PC-3 (cell line): ENCODE measurements at regions not wholly inside any gene's neighbourhood (a gene's known extent, or its start where the extent isn't known, plus 50 kb on each side); places are given as distances from the start of the nearest gene placed in this dataset.

Experiments used
- ATAC-seq: fragments of 200-7000 bp; cut with Tn5 transposase; 2 replicates; pipeline ENCODE4 v1.9.1; 2020; ENCODE audit warnings: mild to moderate bottlenecking, moderate library complexity
- BruUV-seq: library from RNA; stranded (reverse); fragments of 400-500 nt; replicated peaks from 2 replicates; lab custom pipeline; 2021; lab: Mats Ljungman, UMichigan
- CTCF ChIA-PET: fragments of 300-600 bp; sonication (Branson Sonifier 250); formaldehyde crosslinking; loops from one replicate; lab custom pipeline; 2022; ENCODE audit warnings: antibody characterized with exemption; lab: Charles Lee
- POLR2A ChIA-PET: fragments of 300-600 bp; sonication (Branson Sonifier 250); formaldehyde crosslinking; loops from one replicate; lab custom pipeline; 2022; ENCODE audit warnings: antibody characterized with exemption; ENCODE audit not compliant: unreplicated experiment; lab: Charles Lee
- DNase-seq: peaks from one replicate; pipeline ENCODE4 v3.0.0-alpha.2; 2015
- H2AFZ ChIP-seq: fragments of 300-600 bp; sonication (generic); 2 replicates; pipeline ENCODE4 v1.6.0; 2016; ENCODE audit warnings: antibody characterized with exemption, low read length
- H3F3A ChIP-seq: fragments of 300-600 bp; sonication (generic); one replicate; pipeline ENCODE4 v1.6.0; 2017; ENCODE audit warnings: antibody characterized with exemption, low read length, control low read depth, mild to moderate bottlenecking; ENCODE audit not compliant: unreplicated experiment
- H3K27ac ChIP-seq: fragments of 300-600 bp; sonication (generic); 2 replicates; pipeline ENCODE4 v1.5.1; 2016; ENCODE audit warnings: mild to moderate bottlenecking, low read length
- H3K27me3 ChIP-seq: fragments of 300-600 bp; sonication (generic); 2 replicates; pipeline ENCODE4 v1.6.1; 2016; ENCODE audit warnings: low read length, mixed read lengths
- H3K36me3 ChIP-seq: fragments of 300-600 bp; sonication (generic); 2 replicates; pipeline ENCODE4 v1.6.1; 2016; ENCODE audit warnings: low read depth, mixed run types, low read length, mixed read lengths
- H3K4me1 ChIP-seq: fragments of 300-600 bp; sonication (generic); 2 replicates; pipeline ENCODE4 v1.5.1; 2016; ENCODE audit warnings: low read length; ENCODE audit not compliant: insufficient read depth
- H3K4me2 ChIP-seq: fragments of 300-600 bp; sonication (generic); 2 replicates; pipeline ENCODE4 v1.6.0; 2016; ENCODE audit warnings: low read length
- H3K4me3 ChIP-seq: fragments of 300-600 bp; sonication (generic); 2 replicates; pipeline ENCODE4 v1.5.1; 2016; ENCODE audit warnings: mild to moderate bottlenecking, low read length, mixed read lengths
- H3K79me2 ChIP-seq: fragments of 300-600 bp; sonication (generic); 2 replicates; pipeline ENCODE4 v1.6.1; 2017; ENCODE audit warnings: low read length, mixed read lengths
- H3K9ac ChIP-seq: fragments of 300-600 bp; sonication (generic); 2 replicates; pipeline ENCODE4 v1.6.0; 2016; ENCODE audit warnings: mild to moderate bottlenecking, low read length
- H3K9me2 ChIP-seq: fragments of 300-600 bp; sonication (generic); replicated peaks from 2 replicates; pipeline ENCODE4 v1.6.1; 2016; ENCODE audit warnings: mixed run types, low read length, mixed read lengths
- H3K9me3 ChIP-seq: fragments of 300-600 bp; sonication (generic); 2 replicates; pipeline ENCODE4 v1.6.1; 2016; ENCODE audit warnings: low read length, mixed read lengths
- H4K20me1 ChIP-seq: fragments of 300-600 bp; sonication (generic); 2 replicates; pipeline ENCODE4 v1.6.1; 2016; ENCODE audit warnings: low read length, mixed read lengths
- CTCF ChIP-seq: fragments of 300-600 bp; sonication (generic); conservative IDR thresholded peaks from 2 replicates; pipeline ENCODE4 v1.5.1; 2017; ENCODE audit warnings: antibody characterized with exemption, low read depth, mild to moderate bottlenecking, low read length
- EZH2 ChIP-seq: fragments of 300-600 bp; sonication (generic); IDR thresholded peaks from one replicate; pipeline ENCODE4 v1.6.1; 2017; ENCODE audit warnings: antibody characterized with exemption, mild to moderate bottlenecking, low read length; ENCODE audit not compliant: unreplicated experiment
- EZH2phosphoT487 ChIP-seq: fragments of 300-600 bp; sonication (generic); IDR thresholded peaks from 2 replicates; pipeline ENCODE4 v1.6.1; 2018; ENCODE audit warnings: mild to moderate bottlenecking, antibody characterized with exemption, low read length, borderline replicate concordance
- intact Hi-C: fragments of 100-400 bp; cut with micrococcal nuclease; formaldehyde crosslinking; loops from 2 replicates; pipeline ENCODE4 v1.9.0; 2023

- Histone ChIP-seq H3K4me2 (no peak overlapping the region), H3K9me3 (no peaks in the 10 kb centered on the region), H3K4me3 (no peak overlapping the region), H3K27me3 (no peaks in the 10 kb centered on the region), H4K20me1 (no peaks in the 10 kb centered on the region), H3K79me2 (no peaks in the 10 kb centered on the region), H3K36me3 (no peaks in the 10 kb centered on the region), H3K9ac (no peak overlapping the region), H3F3A (no peaks in the 10 kb centered on the region), H3K27ac (no peak overlapping the region), H3K4me1 (no peaks in the 10 kb centered on the region), H3K9me2 (no peaks in the 10 kb centered on the region), H2AFZ (no peak overlapping the region)
- ATAC-seq (no peak), DNase-seq (no peak)
- no TSS peak for BruUV-seq
- intact Hi-C loops = no loop called here
- ChIA-PET POLR2A (no interaction called here), CTCF (no interaction called here)
- TF ChIP-seq EZH2 (no peak), EZH2phosphoT487 (no peak), CTCF (no peak)
Measured at GRCh38 chr9:105027084-105027483, 99.1 kb upstream of the ABCA1 start.

GRCh38 chr9:105030285-105030684 is 102.3 kb upstream of the ABCA1 start:
- TF ChIP-seq EZH2 = no peak
- TF ChIP-seq CTCF = no peak
- no peak for TF ChIP-seq EZH2phosphoT487
- no peaks in the 10 kb centered on the region for H3K9me2 ChIP-seq
- no peak overlapping the region for H3K9ac ChIP-seq
- no peak overlapping the region for H3K4me2 ChIP-seq
- H3K27ac ChIP-seq = no peak overlapping the region
- H2AFZ ChIP-seq = no peak overlapping the region
- intact Hi-C loops = no loop called here
- no peaks in the 10 kb centered on the region for H3K27me3 ChIP-seq
- no peaks in the 10 kb centered on the region for H4K20me1 ChIP-seq
- DNase-seq = no peak
- no peak overlapping the region for H3K4me3 ChIP-seq
- POLR2A ChIA-PET = no interaction called here
- H3K79me2 ChIP-seq = no peaks in the 10 kb centered on the region
- no peaks in the 10 kb centered on the region for H3K9me3 ChIP-seq
- H3K4me1 ChIP-seq = no peaks in the 10 kb centered on the region
- BruUV-seq = no TSS peak
- H3F3A ChIP-seq = no peaks in the 10 kb centered on the region
- CTCF ChIA-PET = no interaction called here
- ATAC-seq = no peak
- no peaks in the 10 kb centered on the region for H3K36me3 ChIP-seq

DNA sequence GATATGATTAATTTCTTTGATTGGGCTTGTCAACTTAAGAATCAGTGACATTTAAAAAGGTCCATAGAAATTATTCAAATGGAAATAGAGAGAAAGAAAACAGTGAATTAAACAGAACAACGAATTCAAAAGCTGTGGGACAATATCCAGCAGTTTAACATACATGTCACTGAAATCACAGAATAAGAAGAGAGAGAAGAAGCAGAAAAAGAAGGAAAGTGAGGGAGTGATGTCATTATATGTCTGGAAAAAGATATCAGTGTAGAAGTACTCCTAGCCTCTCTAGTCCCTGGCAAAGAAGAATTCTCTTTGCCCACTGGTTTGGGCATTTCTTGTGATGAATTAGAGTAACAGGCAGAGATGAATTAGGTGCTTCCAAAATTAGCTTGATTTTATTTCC is 109.2 kb upstream of the ABCA1 start:
- Histone ChIP-seq H3K9me2 (no peaks in the 10 kb centered on the region), H3K79me2 (no peaks in the 10 kb centered on the region), H3F3A (no peaks in the 10 kb centered on the region), H3K4me1 (peaks cover 14% of the 10 kb centered on the region; the same call in 1 of the 2 replicates), H3K27me3 (no peaks in the 10 kb centered on the region), H2AFZ (no peak overlapping the region), H4K20me1 (no peaks in the 10 kb centered on the region), H3K27ac (no peak overlapping the region), H3K36me3 (no peaks in the 10 kb centered on the region), H3K9me3 (no peaks in the 10 kb centered on the region), H3K4me3 (no peak overlapping the region), H3K4me2 (no peak overlapping the region), H3K9ac (no peak overlapping the region)
- BruUV-seq = no TSS peak
- DNase-seq (no peak), ATAC-seq (no peak)
- TF ChIP-seq CTCF (no peak), EZH2 (no peak), EZH2phosphoT487 (no peak)
- intact Hi-C loops = no loop called here
- POLR2A ChIA-PET = no interaction called here
- CTCF ChIA-PET = no interaction called here
